Islet of Langerhans (tissue), 1 donor: ENCODE measurements at regions not wholly inside any gene's neighbourhood (a gene's known extent, or its start where the extent isn't known, plus 50 kb on each side); places are given as distances from the start of the nearest gene placed in this dataset.
"Not testable (repeated sequence)": the region's sequence is repeated elsewhere in the genome, so short reads cannot be mapped to it uniquely, and the experiment has no call there.

Experiments
- FAIRE-seq: peaks from one replicate; lab custom pipeline; 2011; peaks lifted over from hg19 to GRCh38; lab: Jason Lieb, UNC

DNA sequence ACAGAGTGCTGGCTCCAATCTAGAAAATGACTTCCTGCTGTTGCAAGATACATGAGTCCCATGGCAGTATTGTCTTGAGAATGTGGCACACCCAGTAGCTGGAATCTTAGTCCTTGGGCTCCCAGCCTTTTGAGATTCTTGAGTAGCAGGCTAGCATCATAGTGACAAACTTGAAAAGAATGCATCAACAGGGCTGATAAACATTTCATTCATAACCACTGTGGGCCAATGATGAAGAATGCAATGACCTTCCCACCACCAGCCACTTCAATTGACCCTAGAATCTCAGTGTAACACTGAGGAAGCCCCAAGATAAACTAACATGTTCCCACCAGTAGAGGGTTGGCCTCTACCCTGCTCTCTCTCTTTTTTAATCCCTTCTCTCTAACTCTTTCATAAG, 329.3 kb downstream of the GBA3 start:
- FAIRE-seq: no peak

DNA sequence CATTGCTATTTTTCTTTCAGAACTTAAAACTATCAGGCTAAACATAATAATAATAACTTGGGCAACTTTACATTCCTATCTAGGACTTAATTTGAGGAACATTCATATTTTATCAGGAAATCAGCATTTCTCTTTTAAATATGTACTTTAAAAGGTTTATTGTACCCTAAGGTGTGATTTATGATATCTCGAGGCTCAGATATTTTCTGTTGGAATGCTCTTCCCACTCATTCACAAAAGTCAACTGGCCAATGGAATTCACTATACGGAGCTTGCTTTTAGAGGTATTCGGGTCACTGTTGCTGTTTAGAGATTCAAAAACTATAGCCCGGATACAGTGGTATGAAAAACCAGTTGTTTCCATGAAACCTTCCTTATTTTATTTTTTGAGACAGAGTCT, 328.3 kb downstream of the GBA3 start:
- no peak for FAIRE-seq

DNA sequence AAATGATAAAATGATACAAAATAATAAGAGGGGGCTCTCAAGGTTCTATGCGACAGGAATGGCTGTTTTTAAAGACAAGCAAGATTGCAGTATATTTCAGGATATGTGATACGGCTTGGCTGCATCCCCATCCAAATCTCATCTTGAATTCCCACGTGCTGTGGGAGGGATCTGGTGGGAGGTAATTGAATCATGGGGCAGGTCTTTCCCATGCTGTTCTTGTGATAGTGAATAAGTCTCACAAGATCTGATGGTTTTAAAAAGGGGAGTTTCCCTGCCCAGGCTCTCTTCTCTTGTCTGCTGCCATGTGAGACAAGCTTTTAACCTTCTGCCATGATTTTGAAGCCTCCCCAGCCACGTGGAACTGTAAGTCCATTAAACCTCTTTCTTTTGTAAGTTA, 327.7 kb downstream of the GBA3 start:
- not testable (repeated sequence) for FAIRE-seq

DNA sequence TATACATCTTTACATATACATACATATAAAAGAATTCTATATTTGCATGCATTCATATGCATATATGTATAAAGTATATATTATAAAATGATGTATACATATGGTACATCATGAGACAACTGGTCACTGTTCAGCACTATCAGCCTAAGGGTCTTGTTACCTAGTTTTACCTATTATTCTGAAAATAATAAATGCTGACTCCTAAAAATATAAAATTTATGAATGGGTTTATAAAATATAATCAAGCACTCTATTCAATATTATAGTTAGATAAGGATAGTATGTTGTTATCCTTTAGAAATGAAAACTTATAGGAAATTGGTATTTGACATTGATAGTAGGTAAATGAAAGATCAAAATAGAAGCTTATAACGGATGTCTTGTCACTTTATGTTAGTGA, 324.2 kb downstream of the GBA3 start:
- no peak for FAIRE-seq

- no peak for FAIRE-seq
These were observed 323.1 kb downstream of the GBA3 start for GRCh38 chr4:23015821-23016220.

GRCh38 chr4:23009093-23009492, 316.4 kb downstream of the GBA3 start:
- FAIRE-seq: no peak

DNA sequence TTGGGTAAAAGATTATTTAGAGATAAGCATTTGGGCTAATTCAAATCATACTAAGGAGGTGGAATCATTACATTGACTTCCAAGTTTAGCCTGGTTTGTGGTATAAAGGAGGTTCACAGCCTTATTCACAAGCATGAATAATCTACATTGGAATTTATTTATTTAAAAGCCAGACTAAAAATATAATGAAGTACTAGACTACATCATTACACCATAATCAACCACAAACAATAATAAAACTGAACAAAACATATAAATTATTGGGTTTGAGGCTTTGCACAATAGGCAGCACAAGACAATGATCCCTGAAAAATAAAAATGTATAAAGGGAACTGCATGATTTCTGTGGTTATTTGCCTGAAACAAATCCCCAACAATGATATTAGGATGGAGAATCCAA, 314.0 kb downstream of the GBA3 start:
- FAIRE-seq: no peak

DNA sequence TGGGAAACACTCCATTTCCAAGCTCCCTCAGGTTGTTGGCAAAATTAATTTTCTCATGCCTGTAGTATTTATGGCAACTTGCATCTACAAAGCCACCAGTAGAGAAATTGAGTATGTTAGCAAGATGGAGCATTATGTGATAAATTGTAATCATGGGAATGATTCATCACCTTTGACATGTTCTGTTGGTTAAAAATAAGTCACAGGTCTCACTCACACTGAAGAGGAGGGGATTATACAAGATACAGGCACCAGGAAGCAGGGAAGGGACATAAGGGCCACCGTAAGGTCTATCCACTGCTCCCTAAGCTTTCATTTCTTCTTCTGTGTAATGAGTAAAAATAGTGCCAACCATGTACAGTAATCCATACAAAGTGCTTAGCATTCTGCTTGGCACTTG, 313.0 kb downstream of the GBA3 start:
- no peak for FAIRE-seq

GRCh38 chr4:23001478-23001877, 308.7 kb downstream of the GBA3 start:
- FAIRE-seq: no peak

- FAIRE-seq: no peak
These were observed 306.7 kb downstream of the GBA3 start for GRCh38 chr4:22999419-22999818.

GRCh38 chr4:22997358-22998224, 304.9 kb downstream of the GBA3 start:
- FAIRE-seq: no peak

- no peak for FAIRE-seq
These were observed 298.8 kb downstream of the GBA3 start for GRCh38 chr4:22991576-22991975.

DNA sequence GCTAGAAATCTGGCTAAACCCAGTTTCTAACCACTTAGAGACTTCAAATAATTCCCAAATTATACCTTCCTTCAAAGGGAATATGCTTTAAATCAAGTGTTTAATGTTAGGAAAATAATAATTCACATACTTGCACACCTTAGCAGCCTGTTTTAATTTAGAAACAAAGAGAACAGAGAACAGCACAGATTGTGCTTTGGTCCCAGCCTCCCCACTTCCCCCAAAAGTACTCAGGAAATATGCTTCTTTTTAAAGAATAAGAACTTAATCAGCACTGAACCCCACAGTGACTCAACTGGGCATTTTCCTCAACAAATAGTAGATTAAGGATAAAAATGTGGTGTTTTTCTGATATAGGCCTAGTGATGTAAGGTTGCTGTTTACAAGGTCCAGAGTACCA, 295.8 kb downstream of the GBA3 start:
- FAIRE-seq: no peak

DNA sequence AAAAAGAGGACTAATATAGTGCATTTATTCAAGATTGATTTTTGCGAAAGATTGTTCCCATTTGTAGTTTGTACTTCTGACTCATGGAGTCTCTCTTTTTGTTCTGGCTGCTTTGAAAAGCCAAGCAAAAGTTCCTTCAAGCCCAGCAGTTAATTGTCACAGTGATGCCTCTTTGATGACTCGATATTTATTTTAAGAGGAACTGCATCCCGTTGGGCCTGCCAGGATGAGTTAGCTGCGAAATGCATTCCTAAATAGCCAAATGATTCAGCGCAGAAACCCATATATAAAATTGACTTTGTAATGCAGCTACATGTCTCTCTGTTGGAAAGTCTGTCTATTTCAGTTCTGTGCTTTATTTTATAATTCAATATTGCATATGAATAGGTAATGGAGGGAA, 295.1 kb downstream of the GBA3 start:
- no peak for FAIRE-seq

DNA sequence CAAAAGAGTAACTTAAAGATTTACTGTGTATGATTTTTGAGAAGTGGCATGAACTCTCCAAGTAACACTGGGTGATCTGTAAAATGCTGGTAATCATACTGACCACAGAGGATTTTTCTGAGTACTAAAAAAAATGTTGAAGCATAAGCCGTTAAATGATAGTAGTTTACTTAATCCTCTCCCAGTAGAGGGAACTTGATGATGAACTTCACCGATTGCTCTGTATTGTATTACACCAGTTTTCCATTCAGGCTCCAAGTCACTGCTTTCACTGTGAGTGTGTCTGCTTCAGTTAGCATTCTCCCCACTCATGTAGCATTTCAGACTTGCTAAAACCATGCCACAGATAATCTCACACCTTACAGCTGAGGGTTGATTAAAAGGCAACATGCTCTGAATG, 294.1 kb downstream of the GBA3 start:
- no peak for FAIRE-seq

- no peak for FAIRE-seq
These were observed 293.5 kb downstream of the GBA3 start for GRCh38 chr4:22986262-22986661.

- no peak for FAIRE-seq
These were observed 291.7 kb downstream of the GBA3 start for GRCh38 chr4:22984390-22984789.

DNA sequence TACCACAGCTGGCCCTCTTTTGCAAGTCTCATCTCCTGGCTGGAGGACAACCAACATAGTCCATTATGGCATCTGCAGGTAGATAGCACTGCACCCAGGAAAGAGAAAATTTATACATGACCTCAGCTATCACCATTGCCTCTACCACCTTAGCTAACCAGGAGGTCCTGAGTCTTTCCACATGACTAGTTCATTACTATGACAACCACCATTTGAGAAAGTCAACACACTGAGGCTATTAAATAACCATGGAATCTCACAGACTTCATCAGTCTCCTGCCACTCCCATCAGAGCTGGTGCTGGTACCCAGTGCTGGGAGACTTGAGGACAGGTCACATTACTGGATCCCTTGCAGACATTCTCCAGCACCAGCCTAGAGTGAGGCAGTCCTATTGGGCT, 285.9 kb downstream of the GBA3 start:
- FAIRE-seq: no peak

- FAIRE-seq: no peak
These were observed 277.9 kb downstream of the GBA3 start for GRCh38 chr4:22970665-22971064.

DNA sequence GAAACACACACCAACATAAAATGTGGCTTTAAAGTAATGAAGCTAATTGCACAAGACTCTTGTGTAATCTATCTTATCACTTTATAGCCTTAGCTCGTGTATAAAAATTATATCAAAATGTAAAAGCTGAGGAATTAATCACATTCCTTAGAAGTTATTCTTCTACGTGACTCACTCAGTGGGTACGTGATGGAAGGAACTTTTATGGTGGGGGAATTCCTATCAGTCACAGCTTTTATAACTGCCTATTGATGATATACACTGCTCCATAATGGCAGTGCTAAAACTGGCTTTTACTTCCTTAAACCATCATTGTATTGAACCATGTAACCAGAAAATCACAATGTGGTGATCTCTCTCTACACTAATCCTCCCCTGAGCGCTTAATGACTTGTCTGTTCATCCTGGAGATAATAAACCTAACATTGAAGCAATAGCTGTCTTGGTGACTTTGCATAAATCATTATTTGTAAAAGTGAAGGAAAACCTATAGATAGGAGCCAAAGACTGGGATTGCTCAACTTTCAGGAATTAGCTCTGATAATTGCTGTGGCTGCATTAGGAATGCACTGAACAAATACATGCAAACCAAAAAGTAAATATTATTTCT, 276.7 kb downstream of the GBA3 start:
- FAIRE-seq: no peak

- peak; percentile 90 for FAIRE-seq
These were observed 269.6 kb downstream of the GBA3 start for GRCh38 chr4:22962295-22962694.

DNA sequence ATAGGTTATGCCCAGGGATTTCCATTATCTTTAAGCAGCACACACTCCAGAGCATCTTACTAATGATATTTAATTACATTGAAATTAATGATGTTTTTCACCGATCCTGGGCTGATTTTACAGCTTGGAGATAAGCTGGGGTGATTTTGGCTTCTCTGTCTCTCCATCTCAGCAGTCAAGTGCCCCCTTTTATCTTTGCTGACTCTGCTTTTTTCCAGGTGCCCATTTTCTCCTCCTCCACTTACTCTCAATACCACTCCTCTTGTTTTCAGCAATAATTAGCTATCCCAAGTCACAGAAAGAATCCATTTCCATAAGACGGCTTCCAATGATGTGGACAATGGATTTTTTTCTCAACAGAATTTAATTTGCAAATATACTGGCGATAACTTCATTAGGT, 266.7 kb downstream of the GBA3 start:
- FAIRE-seq: no peak

DNA sequence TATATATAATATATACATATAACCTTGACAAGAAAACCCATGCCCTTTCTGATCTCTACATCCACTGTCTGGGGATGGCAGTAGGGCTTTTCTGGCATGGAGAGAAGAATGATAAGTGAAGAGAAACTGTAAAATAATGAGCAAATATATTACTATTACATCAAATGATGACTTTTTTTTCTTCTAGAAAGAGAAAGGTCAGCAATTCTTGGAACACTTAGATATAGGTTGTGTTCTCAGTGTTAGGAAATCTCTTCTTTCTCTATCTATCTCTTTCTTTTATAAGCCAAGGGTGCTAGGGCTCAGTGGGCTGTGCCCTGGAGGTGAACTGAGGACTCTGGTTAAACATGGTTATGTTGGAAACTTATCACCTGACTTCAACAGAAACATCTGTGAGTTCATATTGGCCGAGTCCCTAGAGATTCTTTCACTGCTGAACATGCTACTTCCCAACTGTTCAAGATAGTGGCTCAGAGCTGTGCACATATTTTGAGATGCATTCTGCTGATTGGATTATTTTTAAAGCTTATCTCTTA, 265.1 kb downstream of the GBA3 start:
- FAIRE-seq: no peak
